Stimulated activated CD4-positive, alpha-beta T cell treated with anti-CD3 and anti-CD28 coated beads, Interleukin-4, amount 100 ng/mL, for 1 hour (primary cell): ENCODE measurements at regions not wholly inside any gene's neighbourhood (a gene's known extent, or its start where the extent isn't known, plus 50 kb on each side); places are given as distances from the start of the nearest gene placed in this dataset.
"Not testable (repeated sequence)": the region's sequence is repeated elsewhere in the genome, so short reads cannot be mapped to it uniquely, and the experiment has no call there.

Experiments used
- DNase-seq: peaks from one replicate; pipeline ENCODE4 v3.0.0-alpha.2; 2020

DNA sequence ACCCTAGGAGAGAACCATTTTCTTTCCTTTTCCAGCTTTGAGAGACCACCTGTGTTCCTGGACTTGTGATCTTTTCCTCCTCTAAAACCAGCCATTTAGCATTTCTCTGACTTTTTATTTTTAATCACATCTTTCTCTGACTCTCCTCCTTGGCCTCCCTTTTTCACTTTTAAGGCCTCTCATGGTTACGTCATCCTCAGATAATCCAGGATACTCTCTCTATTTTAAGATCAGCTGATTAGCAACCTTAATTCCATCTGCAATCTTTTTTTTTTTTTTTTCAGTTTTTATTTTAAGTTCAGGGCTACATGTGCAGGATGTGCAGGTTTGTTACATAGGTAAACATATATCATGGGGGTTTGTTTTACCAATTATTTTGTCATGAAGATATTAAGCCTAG, 54.0 kb downstream of the RFPL4B start:
- no peak for DNase-seq

DNA sequence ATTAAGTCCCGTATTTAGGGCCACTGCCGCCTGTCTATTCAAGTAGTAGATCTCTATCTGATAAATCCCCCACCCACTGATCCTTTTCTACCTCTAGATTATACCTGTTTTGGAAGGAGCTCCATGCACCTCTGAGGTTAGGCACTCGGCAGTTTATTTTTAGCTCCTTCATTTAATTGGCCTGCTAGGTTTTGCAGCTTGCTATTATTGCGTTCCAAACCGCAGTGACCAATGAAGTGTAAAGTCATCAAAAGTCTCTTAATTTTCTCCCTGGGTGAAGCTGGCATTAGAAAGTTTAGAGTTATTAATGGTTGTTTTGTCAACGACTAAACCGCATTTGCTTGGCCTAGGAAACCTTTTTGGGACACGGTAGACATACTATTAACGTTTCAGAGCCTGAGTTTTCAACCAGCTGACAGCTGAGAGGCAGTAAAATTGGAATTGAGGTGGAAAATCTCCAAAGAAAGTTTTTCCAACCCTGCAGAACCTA, 60.0 kb downstream of the RFPL4B start:
- no peak for DNase-seq

DNA sequence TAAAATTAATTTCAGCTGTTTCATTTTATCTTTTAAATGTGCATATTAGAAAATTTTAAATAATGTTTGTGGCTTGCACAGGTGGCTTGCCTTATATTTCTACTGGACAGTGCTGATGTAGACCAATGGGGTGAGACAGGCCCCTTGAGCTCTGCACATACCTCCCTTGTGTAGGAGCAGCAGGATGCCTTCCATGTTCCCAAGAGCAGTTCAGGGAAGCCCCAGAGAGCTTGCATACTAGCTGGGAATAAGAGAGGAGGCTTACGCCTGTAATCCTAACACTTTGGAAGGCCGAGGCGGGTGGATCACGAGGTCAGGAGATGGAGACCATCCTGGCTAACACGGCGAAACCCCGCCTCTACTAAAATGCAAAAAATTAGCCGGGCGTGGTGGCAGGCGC, 61.4 kb downstream of the RFPL4B start:
- no peak for DNase-seq

DNA sequence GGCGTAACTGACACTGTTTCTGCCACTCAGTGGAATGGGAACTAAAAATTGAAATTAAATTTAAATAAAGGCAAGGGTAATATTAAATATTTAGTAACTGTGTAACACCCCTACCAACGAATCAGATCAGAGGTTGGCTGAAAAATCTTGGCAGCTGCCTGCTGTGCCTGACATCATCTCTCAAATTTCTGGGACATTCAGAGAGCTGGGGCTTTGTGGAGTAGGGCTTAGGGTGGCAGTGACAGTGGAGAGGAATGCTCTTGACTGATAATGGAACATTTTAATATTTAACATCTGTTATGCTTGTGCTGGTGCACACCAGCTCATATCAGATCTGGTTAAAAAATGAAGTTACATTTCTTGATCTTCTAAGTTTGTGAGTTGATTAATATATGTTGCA, 62.2 kb downstream of the RFPL4B start:
- DNase-seq = no peak

DNA sequence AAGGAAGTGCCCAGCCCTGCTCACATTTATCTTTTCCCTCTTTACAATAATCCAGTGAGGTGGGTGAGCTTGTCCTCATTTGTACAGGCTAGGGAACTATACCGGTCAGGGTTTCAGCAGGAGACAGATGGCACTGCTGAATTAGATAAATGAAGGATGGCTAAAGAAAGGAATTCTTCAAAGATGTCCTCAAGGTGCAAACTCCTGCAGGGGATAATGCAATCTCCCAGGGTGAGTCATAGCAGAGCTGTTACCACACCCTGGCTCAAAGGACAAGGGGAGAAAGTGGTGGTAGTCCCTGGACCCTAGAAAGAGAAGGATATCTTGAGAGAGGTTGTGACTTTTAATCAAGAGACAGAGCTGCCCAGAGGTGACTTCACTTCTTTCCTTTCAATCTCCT, 66.7 kb downstream of the RFPL4B start:
- DNase-seq = no peak

DNA sequence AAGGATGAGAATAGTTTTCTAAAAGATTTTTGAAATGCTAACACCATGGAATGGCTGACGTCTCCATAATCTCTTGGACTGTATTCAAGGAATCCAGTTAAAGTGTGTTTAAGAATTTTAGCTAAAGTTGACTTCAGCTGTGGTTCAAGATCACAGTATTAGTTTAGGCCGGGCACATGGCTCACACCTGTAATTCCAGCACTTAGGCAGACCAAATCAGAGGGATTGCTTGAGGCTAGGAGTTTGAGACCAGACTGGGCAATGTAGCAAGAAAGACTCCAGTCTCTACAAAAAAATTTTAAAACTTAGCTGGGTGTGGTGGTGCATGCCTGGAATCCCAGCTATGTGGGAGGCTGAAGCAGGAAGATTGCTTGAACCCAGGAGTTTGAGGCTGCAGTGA, 68.2 kb downstream of the RFPL4B start:
- DNase-seq = no peak

DNA sequence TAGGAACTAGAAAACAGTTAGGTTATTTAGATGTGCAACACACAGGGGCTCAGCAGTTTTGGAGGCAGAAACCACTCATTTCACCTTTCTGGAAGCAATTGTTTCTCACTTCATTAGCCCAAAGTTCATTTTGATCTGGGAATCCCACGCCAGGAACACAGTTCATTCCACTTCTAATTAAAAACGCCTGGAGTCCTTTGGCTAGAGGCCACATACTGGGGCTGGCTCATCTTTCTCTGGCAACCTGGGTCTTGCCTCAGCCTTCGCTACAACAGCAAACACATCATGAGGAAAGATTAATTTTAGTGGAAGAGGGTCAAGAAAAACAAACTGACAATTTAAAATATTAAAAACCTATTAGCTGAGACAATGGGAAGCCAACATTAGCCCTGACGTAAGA, 69.7 kb downstream of the RFPL4B start:
- DNase-seq = no peak

DNA sequence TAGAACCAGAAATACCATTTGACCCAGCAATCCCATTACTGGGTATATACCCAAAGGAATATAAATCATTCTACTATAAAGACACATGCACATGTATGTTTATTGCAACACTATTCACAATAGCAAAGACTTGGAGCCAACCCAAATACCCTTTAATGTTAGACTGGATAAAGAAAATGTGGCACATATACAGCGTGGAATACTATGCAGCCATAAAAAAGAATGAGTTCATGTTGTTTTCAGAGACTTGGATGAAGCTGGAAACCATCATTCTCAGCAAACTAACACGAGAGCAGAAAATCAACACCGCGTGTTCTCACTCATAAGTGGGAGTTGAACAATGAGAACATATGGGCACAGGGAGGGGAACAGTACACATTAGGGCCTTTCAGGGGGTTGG, 79.9 kb downstream of the RFPL4B start:
- DNase-seq = not testable (repeated sequence)

DNA sequence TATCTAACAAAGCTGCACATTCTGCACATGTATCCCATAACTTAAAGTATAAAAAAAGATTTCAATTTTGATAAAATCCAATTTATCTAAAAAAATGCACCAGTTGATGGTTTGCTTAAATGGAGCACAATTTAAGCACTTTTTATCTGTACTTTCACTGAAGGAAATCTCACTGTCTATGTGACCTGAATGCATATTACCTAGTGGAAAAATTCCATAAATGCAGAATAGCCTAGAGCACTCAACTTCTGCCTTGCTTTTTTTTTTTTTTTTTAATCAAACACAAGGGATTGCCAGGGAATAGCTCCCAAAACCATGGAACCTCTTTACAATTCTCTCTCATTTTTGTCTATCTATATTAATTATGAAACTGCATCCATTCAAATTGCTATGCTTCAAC, 80.4 kb downstream of the RFPL4B start:
- no peak for DNase-seq

DNA sequence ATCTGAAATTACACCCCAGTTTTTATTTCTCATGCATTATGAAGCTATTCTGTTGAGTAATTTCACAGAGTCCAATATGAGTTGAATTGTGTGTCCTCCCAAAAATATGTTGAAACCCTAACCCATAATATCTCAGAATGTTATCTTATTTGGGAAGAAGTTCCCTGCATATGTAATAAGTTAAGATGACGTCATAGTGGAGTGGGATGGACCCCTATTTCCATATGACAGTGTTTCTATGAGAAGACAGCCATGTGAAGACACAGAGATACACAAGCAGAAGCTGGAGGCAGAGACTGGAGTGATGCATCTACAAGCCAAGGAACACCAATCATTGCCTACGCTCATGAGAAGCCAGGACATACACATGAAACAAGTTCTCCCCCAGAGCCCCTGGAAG, 81.3 kb downstream of the RFPL4B start:
- DNase-seq = no peak

DNA sequence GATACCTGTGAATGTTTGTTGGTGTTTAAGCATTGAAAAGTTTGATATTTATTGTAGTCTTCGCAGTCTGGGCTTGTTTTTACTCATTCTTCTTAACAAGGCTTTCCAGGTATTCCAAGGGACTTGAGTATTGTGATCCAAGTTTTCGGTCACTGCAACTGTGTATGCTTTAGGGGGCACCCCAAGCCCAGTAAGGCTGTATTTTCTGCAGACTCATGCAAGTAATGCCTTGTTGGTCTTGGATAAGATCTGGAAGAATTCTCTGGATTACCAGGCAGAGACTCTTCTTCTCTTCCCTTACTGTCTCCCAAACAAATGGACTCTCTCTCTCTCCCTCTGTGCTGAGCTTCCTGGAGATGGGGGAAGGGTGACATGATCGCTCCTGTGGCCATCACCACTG, 82.1 kb downstream of the RFPL4B start:
- no peak for DNase-seq

DNA sequence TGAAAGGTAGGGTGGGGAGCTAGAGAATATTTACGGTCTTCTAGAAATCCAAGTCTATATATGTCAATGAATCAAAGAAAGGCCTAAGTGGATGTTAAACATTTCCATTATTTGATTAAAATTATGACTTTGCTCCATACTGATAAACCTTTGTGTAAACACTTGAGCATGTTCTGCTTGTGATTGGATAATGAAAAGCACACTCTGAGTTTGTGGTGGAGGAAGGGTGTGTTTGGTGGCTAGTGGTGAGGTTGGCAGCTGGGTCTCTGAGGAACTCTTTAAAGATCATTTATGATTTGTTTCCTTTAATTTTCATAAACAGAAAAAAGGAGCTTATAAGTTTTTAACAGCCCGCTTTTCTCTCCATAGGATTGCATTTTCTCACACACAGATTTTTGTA, 84.7 kb downstream of the RFPL4B start:
- no peak for DNase-seq

DNA sequence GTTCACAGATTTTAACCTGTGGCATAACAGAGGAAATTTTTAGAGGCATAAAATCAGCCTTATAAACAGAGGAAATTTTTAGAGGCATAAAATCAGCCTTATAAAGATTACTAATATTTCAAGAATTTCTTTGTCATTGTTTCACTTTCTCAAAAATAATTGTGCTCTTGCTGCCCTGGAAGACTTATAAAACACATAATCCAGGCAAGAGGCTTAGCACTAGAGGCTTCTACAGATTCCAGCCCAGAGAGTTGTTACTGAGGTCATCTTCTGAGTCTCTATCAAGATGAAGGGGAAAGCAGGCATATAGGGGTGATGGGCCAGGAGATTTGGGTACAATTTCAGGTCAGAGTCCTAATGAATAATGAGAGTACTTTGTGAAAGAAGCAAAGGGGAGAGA, 85.7 kb downstream of the RFPL4B start:
- DNase-seq = no peak

DNA sequence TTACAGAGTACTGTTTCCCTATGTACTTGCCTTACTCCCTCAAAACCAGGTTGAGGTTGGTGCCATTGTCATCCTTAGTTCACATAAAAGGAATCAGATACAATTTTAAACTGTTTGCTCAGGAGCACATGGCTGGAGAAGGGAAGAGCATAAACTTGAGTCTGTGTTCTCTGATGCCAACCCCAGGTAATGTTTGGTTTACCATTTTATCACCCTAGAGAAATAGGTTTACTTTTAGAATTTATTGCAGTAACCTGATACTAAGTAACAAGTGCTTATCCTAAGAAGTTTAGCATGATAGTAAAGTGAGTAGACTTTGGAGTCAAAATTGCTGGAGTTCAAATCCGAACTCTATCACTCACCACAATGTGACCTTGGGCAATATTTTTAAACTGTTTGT, 86.3 kb downstream of the RFPL4B start:
- no peak for DNase-seq

DNA sequence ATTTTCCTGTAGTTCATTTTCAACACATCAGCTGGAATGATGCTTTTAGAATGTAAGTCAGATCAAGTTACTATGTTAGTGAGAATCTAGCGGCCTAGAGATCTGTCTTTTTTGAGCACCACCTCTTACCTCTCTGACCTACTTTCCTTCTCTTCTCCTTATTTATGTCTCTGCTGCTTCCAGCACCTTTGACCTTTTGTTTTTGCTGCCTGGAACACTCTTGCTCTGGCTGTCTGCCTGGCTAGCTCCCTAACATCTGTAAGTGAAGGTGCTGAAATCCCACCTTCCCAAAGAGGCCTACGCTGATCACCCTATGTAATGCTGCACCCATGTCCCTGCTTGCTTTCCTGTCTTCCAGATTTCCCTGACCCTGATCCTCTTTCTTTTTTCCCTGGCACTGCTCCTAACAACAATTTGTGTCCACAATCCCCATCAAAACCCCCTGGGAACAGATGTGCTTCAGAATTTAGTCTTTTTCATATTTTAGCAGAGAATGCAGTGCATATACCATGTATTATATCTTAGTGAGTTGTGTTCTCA, 87.8 kb downstream of the RFPL4B start:
- DNase-seq = no peak

DNA sequence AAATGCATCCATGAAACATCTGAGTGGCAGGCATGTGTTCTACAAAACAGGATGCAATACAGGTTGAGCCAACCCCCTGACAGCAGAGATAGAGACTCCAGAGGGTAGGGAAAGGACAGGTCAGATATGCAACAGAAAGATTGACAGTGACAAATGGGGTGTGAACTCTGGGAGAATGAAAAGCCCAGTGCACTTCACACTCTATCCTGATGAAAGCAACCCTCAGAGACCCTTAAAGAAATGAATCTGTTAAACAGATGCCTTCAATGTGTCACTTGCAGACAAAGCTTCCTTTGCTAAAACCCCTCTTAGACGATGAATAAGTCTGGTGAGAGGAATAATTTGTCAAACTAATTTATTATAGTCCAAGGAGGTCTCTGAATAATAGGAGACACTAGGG, 89.9 kb downstream of the RFPL4B start:
- no peak for DNase-seq

DNA sequence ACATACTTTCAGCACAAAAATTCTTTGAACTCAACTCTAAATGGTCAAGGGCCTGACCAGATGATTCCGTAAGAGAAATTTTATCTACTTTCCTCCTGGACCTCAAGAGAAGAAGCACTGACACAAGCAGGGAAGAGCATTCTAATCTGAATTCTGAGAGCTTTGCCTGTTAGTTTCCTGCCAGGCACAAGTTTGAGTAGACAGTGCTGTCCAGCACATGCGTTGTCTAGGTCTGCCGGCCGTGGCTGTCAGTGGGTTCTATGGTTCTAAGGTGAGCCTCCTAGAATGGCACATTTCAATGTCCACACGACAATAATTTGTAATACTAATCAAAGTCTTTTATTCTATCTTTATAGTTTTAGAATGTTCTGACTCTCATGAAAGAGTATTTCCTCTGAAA, 91.9 kb downstream of the RFPL4B start:
- no peak for DNase-seq

DNA sequence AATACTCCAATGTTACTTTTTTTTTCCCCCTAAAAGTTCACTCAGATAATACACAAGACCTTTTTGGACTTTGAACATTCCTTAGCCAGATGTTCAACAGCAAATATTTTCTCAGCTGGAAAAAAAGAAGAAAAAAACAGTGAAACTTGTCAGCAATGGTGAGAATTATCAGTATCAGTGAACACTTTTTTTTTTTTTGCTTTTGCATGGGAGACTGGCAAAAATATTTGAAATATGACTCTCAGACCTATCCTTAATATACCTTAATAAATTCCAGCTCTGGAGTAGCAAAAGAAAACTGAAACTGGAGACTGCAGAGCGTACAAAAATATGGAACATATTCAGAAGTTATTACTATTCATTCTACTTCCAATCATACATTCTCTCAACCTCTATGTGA, 92.3 kb downstream of the RFPL4B start:
- no peak for DNase-seq

DNA sequence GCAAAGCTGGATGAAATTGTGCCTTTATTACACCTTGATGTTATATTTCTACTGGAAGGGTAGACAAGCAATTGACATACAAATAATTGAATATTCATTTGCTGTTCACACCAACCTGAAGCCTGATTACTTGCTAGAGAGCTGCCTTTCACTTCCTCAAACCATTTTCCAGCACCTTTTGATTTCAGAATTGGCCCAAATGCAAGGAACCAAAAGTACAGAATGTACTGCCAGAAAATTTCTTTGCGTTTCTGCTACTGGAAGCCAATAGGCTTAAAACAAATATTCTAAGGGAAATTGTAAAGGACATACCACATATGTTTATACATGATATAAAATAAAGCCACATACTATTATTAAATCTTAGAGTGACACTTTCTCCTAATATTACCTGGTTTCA, 94.5 kb downstream of the RFPL4B start:
- no peak for DNase-seq

DNA sequence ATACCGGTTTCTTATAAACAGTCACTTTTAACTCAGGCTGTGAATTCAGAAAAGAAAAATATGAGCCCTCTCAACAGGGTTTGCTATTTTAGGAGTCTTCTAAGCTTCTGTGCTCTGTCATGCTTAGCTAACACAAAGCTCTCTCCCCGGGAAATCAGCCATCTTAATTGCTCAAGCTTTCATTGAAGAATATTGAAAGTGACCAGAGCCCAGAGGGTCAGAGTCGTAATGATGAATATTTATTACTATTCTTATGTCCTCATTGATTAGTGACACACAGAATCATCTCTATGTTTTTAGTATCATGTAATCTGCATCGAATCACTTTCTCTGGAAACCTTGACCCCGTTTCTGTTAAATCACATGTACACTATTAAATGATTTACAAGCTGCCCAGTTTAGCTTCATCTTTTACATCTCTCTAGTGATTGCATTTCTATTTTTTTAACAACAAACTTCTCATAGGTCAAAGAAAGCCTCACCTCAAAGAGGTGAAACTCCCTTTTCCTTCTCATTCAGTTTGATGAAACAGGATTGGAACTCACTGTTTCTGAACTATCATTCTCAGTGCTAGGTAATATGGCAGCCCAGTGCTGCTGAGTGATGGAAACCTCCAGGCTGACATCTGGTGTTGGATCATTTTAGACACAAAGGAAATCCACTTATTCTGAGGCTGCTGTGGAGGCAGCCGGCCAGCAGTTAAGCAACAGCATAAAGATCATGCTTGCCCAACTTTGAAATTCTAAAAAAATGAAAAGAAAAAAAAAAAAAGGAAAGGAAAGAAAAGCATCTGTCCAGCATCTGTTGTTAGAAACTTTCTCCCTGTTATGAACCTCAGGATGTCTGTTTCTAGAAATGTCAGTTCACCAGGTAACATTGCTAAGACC, 96.3 kb downstream of the RFPL4B start:
- DNase-seq = no peak

DNA sequence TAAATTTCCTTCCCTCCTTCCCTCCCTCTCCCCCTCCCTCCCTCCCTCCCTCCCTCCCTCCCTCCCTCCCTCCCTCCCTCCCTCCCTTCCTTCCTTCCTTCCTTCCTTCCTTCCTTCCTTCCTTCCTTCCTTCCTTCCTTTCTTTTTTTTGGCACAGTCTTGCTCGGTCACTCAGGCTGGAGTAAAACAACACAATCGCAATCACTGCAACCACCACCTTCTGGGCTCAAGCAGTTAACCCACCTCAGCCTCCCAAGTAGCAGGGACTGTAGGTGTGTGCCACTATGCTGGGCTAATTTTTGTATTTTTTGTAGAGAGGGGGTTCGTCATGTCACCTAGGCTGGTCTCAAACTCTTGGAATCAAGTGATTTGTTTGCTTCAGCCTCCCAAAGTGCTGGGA, 101.7 kb downstream of the RFPL4B start:
- not testable (repeated sequence) for DNase-seq

DNA sequence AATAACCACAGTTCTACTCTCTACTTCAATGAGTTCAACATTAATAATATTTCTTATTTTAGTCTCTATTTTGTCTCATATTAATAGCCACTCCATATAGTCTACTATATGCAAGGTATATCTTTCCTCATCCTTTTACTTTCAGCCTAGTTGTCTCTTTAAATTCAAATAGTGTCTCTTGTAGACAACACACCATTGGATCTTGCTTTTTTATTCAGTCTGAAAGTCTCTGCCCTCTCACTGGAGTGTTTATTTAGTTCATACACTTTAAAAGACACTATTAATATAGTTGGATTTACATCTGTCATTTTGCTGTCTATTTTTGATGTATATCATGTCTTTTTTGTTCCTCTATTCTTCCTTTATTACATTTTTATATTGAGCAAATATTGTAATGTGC, 103.5 kb downstream of the RFPL4B start:
- DNase-seq = no peak

DNA sequence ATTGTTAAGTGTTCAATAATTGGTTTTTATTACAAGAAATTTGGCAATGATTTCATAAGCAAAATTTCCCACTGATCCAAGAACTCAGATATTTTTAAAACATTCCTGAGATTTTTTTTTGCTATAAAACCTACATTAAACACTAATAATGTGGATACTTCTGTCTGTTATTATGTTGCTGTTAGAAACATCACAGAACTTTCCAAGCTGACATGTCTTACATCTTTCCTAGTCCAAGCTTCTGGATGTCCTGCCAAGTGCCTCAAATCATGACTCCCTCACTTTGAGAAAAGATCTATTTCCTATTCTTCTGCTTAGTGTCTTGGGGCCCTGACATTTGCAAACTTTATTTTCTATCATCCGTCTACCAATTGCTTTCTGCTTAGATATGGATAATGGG, 110.8 kb downstream of the RFPL4B start:
- no peak for DNase-seq

DNA sequence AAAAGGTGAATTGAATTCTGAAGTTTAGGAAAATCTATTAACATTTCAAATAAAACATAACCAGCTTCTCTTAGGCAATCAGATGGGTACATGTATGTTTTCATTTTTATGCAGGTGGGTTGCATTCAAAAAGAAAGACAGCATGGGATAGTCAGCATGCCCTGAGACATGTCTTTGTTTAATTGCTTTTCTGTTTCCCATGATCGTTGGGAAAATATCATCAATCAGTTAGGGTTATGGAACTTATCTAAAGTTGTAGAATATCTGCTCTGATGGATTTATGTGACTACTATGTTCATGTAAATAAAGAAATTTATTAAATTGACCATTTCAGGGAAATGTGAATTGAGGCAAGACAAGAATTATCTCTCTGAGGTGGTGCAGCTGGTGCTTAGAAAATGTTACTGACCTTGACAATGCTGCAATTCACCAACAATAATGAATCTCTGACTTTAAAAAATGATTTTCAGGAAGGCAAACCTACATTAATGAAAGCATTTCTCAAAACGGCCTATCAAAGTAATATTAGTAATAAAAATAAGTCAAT, 112.7 kb downstream of the RFPL4B start:
- no peak for DNase-seq
